Mucosa of gallbladder (tissue), 1 donor: ENCODE measurements at regions not wholly inside any gene's neighbourhood (a gene's known extent, or its start where the extent isn't known, plus 50 kb on each side); places are given as distances from the start of the nearest gene placed in this dataset.
"Not testable (repeated sequence)": the region's sequence is repeated elsewhere in the genome, so short reads cannot be mapped to it uniquely, and the experiment has no call there.

Source experiments
- DNase-seq: peaks from one replicate; pipeline ENCODE4 v3.0.0-alpha.2; 2020; ENCODE audit warnings: low spot score
- donor health status: DM: no; HTN: no; CAD: no.

DNA sequence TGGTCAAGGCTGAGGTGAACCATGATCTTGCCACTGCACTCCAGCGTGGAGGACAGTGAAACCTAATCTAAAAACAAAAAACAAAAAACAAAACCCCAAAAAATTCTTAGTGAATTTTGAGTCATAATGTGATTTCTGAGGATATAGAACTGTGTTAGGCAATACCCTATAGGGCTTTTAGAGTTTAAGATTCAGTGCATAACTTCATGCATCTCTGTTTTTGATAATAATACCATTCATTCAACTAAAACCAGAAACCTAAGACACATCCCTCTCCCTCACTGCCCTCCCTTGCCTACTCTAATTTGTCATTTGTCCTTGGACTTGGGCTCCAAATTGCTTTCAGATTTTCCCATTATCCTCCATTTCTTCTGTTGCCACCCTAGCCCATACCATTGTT lies 405.7 kb upstream of the EDIL3 start:
- DNase-seq = no peak

DNA sequence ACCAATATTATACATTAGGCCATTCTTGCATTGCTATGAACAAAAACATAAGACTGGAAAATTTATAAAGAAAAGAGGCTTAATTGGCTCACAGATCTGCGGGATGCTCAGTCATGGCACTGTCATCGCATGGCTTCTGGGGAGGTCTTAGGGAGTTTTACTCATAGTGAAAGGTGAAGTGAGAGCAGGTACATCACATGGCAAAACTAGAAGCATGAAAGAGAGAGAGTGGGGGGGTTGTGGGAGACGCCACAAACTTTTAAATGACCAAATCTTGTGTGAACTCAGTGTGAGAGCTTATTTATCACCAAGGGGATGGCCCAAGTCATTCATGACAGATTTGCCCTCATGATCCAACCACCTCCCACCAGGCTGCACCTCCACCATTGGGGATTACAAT lies 398.3 kb upstream of the EDIL3 start:
- no peak for DNase-seq

DNA sequence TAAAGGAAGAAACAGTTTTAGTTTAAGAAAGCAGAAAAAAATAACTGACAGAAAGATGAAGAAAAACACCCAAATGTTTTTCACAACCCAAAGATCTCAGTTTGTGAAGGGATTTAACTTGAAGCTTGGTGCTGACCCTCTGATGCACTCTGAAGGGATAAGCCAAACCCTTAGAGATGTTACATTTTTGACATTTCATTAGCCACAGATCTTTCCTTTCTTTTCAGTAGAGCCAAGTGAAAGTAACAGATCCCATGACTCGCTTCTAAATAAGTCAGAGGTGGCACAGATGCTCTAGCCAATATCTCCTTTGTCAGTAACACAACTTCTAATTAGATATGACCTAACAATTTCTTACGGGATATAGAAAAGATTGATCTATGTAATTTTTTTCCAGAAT lies 394.5 kb upstream of the EDIL3 start:
- DNase-seq = no peak

DNA sequence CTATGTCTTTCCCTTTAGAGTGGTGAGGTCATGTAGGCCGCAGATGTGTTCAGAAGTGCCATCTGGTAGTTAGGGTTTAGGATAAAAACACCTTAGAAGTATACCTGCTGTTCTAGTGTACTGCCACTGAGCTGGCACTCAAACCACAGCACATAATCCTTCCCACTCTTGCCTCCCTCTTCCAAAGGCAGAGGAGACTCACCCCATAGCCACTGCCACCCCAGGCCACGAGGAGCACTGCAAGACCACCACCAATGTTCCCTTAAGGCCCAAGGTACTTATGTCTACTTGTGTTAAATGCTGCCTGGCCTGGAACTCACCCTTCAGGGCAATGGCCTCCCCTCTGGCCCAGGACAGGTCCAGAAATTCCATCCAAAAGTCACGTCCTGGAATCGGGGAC lies 379.5 kb upstream of the EDIL3 start:
- DNase-seq = no peak

DNA sequence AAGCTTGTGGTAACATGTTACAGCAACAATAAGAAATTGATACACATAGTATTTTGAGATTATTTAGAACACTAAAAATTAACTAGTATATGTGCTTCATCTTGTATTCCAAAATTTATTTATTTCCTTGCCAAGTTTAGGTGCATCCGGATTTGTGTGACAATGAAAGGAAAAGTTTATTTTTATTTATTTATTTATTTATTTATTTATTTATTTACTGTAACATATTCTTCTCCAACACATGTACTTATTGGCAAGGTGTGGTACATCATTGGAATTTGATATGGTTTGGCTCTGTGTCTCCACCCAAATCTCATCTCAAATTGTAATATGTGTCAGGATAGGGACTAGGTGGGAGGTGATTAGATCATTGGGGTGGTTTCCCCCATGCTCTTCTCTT lies 373.3 kb upstream of the EDIL3 start:
- DNase-seq = no peak

DNA sequence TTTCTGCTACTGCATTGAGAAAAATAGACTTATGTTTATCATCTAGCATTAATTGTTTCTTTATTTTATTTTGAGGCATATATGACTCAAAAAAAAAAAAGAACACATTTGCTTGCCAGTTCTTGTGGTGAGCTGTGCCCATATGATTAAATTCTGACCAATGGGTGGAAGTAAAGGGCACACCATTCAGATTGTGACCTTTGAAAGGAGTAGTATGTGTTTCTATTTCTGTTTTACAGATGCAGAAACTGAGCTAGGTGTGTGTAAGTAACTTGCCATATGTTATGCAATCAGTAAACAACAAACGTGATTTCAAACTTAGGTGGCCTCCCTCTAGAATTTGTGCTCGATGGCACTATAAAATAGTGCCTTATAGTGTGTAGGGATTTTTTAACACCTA lies 368.1 kb upstream of the EDIL3 start:
- no peak for DNase-seq

DNA sequence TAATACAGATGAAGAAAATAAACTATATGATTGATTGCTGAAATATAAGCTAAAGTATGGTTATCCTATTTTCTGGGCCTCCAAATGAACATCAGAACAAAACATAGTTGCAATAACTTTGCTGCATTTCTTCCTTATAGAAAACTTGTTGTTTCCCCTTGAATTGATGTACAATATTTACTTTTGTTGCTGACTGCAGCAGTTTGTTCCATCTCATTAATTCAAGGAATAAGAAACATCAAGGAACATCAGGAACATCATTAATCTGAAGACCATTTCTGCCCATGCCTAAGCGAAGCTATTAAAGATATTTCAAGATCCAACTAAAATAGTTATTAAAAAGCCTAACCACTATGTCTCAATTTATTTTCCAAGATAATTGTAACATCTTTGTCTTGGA lies 363.6 kb upstream of the EDIL3 start:
- DNase-seq = no peak

DNA sequence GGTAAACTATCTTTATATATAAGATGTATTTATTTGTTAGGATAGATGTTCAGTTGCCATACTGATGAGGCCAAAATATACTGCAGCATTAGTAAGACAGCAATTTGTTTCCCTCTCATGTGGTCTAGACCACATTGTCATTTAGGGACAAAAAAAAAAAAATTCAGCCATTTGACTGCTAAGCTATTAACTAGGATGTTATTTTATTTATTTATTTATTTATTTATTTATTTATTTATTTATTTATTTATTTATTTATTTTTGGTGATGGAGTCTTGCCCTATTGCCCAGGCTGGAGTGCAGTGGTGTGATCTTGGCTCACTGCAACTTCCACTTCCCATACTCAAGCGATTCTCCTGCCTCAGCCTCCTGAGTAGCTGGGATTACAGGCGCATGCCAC lies 361.6 kb upstream of the EDIL3 start:
- not testable (repeated sequence) for DNase-seq

DNA sequence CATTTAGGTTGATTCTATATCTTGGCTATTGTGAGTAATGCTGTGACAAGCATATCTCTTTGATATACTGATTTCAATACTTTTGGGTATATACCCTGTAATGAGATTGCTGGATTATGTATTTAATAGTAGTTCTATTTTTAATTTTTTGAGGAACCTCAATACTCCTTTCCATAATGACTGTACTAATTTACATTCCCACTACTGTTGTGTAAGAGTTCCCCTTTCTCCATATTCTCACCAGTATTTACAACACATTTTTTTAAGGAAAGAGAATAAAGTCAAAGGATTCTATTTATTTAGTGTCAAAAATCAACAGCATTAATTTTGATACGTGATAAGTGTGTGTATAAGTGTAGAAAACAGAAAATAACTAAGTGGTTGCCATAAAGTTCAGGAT lies 356.4 kb upstream of the EDIL3 start:
- no peak for DNase-seq

DNA sequence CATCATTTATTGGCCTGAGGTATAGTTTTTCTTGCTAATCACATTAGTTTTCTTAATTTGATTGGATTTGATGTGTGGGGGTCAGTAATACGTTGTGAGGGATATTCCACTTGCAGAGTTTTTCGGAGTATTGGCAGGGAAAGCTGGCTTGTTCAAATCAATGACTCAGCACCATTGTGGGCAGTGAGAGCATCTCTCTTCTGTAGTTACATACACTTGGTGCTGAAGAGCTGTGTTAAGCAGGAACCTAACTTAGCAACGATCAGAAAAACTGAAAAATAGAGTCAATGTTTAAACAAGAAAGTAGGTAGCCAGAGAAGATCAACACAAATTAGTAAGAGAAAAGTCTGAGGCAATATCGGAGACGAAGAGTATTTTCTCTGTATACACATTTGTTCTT lies 344.6 kb upstream of the EDIL3 start:
- DNase-seq = no peak

DNA sequence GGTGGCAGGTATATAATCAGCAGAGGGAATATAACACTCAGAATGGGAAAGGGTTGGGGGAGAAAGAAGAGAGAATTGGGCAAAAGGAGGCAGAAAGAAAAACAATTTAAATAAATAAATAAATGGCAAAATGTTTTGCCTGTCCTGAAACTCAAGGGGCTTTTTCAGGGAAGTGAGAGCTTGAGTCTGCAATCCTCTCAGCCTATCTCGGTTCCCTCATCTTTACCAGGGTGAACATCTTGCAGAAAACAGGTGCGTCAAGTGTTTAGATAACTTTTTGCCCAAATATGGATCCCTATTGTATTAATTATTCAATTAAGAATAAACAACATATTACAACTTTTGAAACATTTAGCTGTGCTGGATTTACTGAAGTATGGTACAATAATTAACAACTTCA lies 343.0 kb upstream of the EDIL3 start:
- DNase-seq = no peak

DNA sequence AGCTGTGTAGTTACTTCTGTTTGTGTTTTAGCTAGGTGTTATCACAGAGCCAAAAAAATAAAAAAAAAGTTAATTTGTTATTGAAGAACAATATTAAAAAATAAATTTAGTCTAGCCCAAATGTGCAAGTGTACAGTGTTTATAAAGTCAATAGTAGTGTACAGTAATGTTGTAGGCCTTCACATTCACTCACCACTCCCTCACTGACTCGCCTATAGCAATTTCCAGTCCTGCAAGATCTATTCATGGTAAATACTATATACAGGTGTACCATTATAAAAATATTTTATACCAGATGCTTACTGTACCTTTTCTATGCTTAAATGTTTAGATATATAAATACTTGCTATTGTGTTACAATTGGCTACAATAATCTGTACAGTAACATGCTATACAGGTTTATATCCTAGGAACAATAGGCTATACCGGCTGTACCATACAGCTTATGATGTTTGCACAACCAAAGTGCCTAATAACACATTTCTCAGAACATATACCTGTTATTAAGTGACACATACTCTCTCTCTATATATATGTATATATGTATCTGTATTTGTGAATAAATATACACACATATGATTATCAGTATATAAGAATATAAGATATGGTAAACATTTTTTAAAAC lies 341.4 kb upstream of the EDIL3 start:
- no peak for DNase-seq

DNA sequence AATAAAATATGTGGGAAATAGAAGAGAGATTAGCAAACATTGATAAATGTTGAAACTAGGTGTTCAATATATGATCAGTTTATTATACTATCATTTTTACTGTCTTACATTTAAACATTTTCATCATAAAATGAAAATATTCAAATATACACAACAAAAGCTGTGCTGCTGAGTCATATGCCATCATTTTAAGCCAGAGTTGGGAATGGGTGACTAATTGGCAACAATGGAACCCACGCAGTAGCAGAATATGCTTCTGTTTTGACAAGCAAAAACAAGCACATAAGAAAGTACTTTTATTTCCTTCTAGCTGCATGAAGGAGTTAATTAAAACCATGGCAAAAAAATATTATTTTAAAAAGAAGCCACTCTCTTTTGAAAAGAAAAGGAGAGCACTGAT lies 340.0 kb upstream of the EDIL3 start:
- DNase-seq = no peak

DNA sequence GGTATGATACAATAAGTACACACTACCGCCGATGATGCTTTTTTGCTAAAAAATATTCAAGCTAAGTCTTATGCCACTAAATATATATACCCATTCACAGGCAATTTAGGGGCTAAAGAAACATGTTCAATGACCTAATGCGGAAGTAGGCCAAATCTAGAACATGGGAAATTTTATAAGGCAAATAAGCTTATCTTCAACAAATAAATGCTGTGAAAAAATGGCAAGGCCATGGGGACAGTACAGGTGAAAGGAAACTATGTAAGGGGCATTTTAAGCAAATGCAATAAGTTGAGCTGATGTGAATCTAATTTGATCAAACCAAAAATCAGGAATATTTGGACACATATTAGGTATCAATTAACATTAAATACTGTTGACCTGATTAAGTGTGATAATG lies 339.5 kb upstream of the EDIL3 start:
- DNase-seq = no peak

DNA sequence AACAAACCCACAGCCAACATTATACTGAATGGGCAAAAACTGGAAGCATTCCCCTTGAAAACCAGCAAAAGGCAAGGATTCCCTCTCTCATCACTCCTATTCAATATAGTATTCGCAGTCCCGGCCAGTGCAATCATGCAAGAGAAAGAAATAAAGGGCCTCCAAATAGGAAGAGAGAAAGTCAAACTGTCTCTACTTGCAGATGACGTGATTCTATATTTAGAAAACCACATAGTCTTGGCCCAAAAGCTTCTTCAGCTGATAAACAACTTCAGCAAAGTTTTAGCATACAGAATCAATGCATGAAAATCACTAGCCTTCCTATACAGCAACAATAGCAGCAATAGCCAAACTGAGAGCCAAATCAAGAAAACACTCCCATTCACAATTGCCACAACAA lies 333.7 kb upstream of the EDIL3 start:
- no peak for DNase-seq

DNA sequence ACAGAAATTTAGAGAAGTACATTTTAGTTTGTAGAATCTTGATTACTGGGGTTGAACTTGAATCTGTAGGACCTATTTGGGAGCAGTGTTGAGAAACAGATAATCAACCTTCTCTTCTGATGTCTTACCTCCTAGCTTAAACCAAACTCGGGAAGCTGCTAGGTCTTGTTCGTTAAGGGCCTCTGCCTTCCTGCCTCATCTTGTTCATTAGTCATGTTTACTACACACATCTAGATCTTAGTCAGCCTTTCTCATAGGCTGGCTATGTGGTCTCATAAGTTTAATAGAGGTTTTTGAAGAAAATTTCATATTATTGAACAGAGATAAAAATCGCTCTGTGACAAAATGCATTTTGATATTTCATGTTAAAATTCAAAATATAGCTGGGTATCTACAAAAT lies 331.0 kb upstream of the EDIL3 start:
- DNase-seq = no peak

DNA sequence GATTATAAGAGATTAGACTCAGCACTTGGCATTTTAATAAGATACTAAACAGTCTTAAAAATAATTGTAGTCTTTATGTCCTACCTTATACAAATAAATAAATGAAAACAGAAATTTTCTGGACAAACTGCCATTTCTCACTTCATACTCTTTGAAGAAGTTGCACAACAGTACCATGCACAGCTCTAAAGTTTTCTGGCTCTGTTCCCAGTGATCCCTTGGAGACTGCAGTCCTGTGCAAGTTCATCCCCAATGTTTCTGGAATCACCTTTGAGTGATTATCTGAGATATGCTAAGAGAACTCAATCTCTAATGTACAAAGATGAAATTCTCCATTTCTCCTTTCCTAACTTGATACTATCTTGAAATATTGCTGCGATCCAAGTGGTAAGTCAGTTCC lies 330.4 kb upstream of the EDIL3 start:
- DNase-seq = no peak

DNA sequence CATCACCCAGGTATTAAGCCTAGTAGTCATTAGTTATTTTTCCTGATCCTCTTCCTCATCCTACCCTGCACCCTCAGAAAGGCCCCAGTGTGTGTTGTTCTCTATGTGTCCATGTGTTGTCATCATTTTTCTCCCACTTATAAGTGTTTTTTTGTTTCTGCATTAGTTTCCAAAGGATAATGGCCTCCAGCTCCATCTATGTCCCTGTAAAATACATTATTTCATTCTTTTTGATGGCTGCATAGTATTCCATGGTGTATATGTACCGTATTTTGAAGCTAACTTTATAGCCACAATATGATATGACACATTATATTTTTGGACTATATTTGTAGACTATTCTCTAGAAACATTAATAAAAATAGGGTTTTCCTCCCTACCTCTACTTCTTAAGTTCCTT lies 324.4 kb upstream of the EDIL3 start:
- no peak for DNase-seq

DNA sequence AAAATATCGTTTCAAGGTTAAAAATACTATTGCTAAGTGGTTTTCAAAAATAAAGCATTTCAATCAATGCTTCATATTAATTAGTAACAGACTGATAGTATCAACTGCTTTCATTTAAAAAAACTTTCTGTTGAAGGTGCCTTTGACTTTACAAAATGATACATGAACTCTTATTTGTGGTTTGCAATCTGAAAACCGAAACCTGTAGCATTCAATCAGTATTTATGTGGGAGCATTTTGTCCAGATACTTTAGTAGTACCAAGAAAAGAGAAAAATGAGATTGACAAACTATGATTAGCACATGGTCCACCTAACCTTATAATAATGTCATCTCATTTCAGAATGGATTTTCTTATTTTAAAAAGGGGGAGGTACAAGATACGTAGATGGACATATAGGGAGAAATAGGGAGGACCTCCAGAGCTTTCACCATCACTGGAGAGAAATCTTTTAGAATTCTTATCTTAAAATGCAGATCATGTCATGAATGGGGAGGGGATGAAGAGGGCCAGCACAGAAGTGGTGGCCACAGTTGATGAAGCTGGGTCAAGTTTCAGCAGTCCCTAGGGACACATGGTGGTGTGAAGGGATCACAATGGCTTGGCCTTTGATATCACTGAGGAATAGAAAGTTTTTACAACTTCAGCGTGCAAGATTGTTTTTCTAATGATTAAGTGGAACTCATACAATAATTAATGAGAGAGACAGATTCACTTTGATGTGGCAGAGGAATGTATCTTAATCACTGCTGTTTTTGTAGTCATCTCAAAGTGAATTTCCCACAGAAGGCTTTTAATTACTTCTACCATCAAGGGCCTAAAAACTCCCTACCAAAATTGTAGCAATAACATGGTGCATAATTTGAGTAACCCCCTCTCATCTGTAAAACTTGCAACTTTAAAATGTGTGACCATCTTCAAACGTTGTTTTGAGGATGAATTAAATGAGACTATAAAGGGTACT lies 322.3 kb upstream of the EDIL3 start:
- no peak for DNase-seq

DNA sequence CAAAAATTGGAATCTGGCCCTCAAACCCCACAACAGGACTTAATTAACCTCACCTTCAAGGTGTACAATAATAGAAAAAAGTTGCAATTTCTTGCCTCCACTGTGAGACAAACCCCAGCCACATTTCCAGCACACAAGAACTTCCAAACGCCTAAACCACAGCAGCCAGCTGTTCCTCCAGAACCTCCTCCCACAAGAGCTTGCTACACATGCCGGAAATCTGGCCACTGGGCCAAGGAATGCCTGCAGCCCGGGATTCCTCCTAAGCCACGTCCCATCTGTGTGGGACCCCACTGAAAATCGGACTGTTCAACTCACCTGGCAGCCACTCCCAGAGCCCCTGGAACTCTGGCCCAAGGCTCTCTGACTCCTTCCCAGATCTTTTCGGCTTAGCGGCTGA lies 315.9 kb upstream of the EDIL3 start:
- DNase-seq = not testable (repeated sequence)

DNA sequence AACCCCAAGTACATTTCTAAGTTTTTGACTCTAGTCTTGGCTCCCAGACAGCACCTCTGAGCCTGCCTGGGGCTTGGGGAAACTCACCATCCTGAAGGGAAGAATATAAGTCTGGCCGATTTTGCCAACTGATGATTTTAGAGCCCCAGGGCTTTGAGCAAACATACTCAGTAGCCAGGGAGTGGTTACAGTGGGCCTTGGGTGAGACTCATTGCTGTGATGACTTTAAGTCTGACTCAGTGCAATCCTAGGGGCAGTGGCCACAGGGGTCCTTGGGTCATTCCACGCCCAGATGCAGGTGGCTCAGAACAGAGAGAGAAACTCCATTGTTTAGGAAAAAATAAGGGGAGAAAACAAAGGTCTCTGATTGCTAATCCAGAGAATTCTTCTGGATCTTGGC lies 312.0 kb upstream of the EDIL3 start:
- no peak for DNase-seq

DNA sequence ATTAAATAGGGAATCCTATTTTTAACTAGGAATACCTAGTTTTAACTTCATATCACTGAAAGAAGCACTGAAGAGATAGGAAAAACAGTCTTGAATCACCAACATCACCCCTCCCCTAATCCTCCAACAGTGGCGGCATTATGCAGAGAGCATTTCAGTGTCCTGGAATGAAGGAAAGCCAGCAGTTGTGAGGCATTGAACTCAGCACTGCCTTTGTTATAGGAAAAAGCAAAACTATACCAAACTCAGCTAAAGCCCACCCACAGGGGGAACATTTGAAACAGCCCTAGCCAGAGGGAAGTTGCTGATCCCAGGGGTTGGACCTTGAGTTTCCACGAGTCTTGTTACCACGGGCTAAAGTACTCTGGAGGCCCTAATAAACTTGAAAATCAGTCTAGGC lies 310.6 kb upstream of the EDIL3 start:
- no peak for DNase-seq

DNA sequence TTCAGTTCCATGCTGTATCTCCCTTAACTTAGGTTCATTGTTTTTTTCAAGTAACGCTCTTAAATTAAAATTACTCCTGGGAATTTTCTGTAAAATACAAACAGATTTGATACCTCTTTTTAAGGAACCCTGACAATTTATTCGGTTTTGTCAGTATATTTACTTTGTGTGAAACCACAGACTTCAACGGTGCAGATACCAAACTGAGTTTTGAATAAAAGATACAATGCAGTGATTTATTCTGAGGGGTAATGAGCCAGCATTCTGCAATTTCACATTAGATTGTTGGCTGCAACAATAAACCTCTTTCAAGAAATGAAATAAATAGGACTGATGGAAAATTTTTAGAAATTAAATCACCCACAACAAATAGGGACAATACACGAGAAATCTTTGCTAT lies 308.6 kb upstream of the EDIL3 start:
- no peak for DNase-seq

DNA sequence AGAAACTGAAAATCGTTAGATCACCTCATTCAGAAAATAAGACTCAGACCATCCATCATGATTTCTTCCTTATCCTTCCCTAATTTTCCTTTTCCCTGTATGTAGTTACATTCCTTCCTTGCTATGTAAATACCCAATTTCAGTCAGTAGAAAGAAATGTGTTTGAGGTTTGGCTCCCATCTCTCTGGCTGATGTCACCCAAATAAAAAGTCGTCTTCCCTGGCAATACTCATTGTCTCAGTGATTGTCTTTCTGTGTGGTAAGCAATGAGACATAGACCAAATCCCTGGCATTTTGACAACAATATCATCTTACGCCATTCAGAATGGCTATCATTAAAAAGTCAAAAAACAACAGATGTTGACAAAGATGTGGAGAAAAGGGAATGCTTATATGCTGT lies 303.9 kb upstream of the EDIL3 start:
- no peak for DNase-seq
